HG03095 (cell line): ENCODE measurements at regions not wholly inside any gene's neighbourhood (a gene's known extent, or its start where the extent isn't known, plus 50 kb on each side); places are given as distances from the start of the nearest gene placed in this dataset.

Experiments
- ATAC-seq: cut with Tn5 transposase; IDR thresholded peaks from one replicate; pipeline ENCODE4 v1.9.1; 2021; ENCODE audit warnings: moderate library complexity; ENCODE audit not compliant: unreplicated experiment

DNA sequence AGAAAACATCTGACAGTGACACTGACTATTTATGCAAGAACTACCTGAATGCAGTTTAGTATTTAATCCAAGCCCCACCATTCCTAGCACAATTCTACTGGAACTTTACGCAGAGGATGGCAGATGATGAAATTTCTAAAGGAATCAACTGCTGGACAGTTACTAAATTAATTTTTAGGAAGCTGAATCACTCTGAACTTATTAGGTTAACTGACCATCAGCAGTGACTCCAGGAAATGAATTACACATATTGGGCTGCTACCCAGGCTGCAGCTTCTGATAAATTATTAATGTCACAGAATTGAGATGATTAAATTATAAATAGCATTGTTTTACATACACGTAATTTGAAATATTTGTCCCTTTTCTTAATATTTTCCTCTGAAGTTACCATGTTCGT lies 250.8 kb downstream of the TMEM182 start:
- ATAC-seq = no peak

DNA sequence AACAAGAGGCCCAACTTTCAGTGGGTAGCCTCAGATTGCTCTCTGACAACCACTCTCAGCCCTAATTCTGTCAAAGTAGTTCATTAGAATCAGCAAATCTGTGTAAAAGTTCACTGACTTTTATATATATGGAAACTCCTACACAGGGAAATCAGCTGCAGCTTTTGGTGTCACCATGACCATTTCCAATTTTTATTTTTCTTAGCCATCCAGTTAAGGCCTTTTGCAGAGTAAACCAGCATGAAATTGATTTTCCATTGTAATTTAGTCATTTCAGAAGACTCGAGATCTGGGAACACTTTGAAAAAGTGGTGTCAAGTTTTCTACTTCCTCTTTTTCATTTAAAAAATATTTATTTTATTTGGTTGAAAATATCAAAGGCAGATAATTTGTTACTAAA lies 263.2 kb downstream of the TMEM182 start:
- ATAC-seq = no peak

DNA sequence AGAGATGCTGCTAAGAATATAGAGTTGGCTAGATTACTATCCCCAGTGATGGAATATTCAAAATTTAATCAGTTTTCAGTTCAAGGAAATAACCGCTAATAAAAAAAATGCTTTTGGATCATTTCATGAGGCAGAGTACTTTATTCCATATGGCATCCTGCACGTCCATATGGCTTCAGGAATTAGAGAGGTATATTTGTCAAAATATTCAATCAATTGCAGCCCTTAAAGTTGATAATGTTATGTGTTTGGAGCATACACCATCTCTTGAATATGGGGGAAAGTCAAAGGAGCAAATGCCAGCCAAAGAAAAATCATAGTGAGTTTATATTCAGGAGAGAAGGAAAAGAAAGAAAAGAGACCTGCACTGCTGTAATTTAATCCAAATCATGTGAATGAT lies 266.4 kb downstream of the TMEM182 start:
- no peak for ATAC-seq
